ENCODE measurements at regions not wholly inside any gene's neighbourhood (a gene's known extent, or its start where the extent isn't known, plus 50 kb on each side); places are given as distances from the start of the nearest gene placed in this dataset.

DNA sequence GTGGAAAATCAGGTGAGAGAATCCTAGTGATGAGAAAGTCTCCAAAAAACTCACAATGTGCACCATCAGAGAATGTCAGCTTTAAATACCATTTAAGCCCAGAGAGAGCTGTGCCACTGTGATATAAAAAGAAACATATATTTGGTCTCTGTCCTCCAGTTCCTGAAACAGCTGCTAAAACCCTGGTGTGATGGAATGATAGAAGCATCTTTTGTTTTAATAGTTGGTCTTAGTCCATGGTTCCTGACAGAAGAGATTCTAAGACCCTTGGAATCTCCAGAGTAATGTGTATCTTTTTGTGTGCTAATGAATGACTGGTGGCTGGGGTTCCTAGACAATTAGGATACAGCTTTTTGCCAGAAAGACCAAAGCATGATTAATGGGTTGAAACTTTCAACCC lies 302.8 kb upstream of the B3GALT2 start:
- no peak for TF ChIP-seq TAF1 (IDR thresholded peaks at IDR 0.05; ENCODE audit: borderline replicate concordance, insufficient read depth, low read length)
- no peak for TF ChIP-seq SIN3A (IDR thresholded peaks at IDR 0.05; ENCODE audit: borderline replicate concordance, insufficient read depth, low read length)
- TF ChIP-seq FOXP2 (optimal IDR thresholded peaks at IDR 0.05; ENCODE audit: borderline replicate concordance, extremely low read depth, extremely low read length, insufficient read depth): no peak
- TF ChIP-seq, protein P1, sequence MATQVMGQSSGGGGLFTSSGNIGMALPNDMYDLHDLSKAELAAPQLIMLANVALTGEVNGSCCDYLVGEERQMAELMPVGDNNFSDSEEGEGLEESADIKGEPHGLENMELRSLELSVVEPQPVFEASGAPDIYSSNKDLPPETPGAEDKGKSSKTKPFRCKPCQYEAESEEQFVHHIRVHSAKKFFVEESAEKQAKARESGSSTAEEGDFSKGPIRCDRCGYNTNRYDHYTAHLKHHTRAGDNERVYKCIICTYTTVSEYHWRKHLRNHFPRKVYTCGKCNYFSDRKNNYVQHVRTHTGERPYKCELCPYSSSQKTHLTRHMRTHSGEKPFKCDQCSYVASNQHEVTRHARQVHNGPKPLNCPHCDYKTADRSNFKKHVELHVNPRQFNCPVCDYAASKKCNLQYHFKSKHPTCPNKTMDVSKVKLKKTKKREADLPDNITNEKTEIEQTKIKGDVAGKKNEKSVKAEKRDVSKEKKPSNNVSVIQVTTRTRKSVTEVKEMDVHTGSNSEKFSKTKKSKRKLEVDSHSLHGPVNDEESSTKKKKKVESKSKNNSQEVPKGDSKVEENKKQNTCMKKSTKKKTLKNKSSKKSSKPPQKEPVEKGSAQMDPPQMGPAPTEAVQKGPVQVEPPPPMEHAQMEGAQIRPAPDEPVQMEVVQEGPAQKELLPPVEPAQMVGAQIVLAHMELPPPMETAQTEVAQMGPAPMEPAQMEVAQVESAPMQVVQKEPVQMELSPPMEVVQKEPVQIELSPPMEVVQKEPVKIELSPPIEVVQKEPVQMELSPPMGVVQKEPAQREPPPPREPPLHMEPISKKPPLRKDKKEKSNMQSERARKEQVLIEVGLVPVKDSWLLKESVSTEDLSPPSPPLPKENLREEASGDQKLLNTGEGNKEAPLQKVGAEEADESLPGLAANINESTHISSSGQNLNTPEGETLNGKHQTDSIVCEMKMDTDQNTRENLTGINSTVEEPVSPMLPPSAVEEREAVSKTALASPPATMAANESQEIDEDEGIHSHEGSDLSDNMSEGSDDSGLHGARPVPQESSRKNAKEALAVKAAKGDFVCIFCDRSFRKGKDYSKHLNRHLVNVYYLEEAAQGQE (IDR thresholded peaks at IDR 0.05; ENCODE audit: insufficient read depth in 1 of 2, low read depth in 2 of 2, low read length in 2 of 2): no peak
- no peak for TF ChIP-seq POLR2AphosphoS5 (IDR thresholded peaks at IDR 0.05; ENCODE audit: low read depth, low read length)

DNA sequence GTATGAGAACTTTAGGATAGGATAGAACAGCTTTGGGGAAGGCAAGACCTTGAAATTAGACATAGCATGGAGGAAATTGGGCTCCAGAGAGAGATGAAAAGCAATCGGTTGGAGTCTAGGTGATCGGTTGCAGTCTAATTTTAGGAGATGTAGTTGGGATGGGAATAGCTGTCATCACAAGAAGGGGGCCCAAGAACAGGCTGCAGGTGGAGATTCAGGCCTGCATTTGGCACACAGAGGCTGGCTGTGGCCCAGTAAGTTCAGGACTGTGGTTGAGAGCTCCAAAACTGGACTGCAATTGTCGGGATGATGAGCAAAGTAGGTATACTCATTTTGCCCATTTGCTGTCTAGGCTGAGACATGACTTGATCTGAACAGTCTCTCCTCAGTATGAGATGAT lies 301.3 kb upstream of the B3GALT2 start:
- no peak for TF ChIP-seq SIN3A (IDR thresholded peaks at IDR 0.05; ENCODE audit: borderline replicate concordance, insufficient read depth, low read length)
- TF ChIP-seq, protein P1 (IDR thresholded peaks at IDR 0.05; ENCODE audit: insufficient read depth in 1 of 2, low read depth in 2 of 2, low read length in 2 of 2): no peak

DNA sequence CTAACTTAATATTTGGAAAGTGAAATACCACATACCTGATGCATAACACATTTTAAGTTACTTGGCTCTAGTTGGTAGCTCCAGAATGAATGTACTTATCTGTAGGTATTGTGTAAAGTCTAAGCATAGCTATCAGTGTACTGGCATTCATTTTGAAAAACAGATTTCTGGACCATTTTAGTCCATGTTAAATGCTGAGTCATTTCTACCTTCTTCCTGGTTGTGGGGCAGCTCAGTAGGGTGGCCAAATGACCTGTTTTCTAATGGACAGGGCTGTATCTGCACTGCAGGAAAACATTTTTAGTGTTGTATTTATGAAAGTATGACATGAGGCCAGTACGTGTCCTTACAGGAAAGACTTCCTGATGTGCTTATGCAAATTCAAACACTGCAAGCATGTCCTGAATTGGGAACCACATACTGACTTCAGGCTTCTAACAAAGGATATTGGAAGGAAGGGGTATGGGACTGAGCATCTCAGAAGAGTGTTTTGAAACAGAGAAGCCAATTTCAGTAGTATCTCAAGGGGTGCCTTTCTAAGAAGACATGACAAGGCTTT lies 300.3 kb upstream of the B3GALT2 start:
- TF ChIP-seq, protein P1 (IDR thresholded peaks at IDR 0.05; ENCODE audit: insufficient read depth in 1 of 2, low read depth in 2 of 2, low read length in 2 of 2): no peak
- TF ChIP-seq TAF1 (IDR thresholded peaks at IDR 0.05; ENCODE audit: borderline replicate concordance, insufficient read depth, low read length) (no peak), SIN3A (IDR thresholded peaks at IDR 0.05; ENCODE audit: borderline replicate concordance, insufficient read depth, low read length) (no peak), POLR2AphosphoS5 (IDR thresholded peaks at IDR 0.05; ENCODE audit: low read depth, low read length) (no peak)

DNA sequence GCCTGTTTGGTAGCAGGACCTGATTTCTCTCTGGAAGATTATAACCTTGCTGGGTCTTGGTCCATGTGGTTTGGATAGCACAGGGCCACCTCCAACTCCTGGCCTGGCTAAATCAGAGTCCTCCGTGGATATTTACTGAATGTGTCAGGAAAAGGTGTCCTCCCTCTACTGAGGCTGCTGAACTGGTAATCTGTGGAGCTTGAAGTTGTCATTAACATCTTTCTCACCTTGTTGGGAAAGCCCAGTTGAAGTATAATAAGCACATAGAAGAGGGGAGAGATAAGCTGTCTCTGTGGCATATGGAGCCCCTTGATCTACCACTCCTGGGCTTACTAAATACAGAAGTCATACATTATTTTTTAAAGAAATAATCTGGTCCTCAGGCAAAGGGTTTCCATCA lies 294.3 kb upstream of the B3GALT2 start:
- TF ChIP-seq SIN3A (IDR thresholded peaks at IDR 0.05; ENCODE audit: borderline replicate concordance, insufficient read depth, low read length) (no peak), TAF1 (IDR thresholded peaks at IDR 0.05; ENCODE audit: borderline replicate concordance, insufficient read depth, low read length) (no peak), FOXP2 (optimal IDR thresholded peaks at IDR 0.05; ENCODE audit: borderline replicate concordance, extremely low read depth, extremely low read length, insufficient read depth) (no peak), POLR2AphosphoS5 (IDR thresholded peaks at IDR 0.05; ENCODE audit: low read depth, low read length) (no peak)
- TF ChIP-seq, protein P1 (IDR thresholded peaks at IDR 0.05; ENCODE audit: insufficient read depth in 1 of 2, low read depth in 2 of 2, low read length in 2 of 2): no peak

DNA sequence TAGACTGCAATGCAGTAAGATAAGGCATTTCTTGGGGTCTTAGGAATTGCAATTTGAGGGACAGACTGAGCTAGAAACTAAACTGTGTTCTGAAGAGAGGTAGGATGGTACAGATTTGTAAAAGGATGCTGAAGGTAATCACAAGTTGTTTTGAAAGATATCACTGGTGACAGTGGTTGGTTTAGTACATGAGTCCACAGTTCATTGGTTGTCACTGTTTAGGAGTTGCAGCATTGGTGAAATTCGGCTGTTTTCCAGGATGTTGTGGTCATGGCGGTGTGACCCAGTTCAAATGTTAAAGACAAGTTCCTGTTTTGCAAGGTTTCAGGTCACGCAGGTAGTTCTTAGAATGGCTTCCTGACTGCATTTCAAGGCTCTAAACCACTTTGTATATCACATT lies 292.8 kb upstream of the B3GALT2 start:
- TF ChIP-seq POLR2AphosphoS5 (IDR thresholded peaks at IDR 0.05; ENCODE audit: low read depth, low read length) (no peak), FOXP2 (optimal IDR thresholded peaks at IDR 0.05; ENCODE audit: borderline replicate concordance, extremely low read depth, extremely low read length, insufficient read depth) (no peak), TAF1 (IDR thresholded peaks at IDR 0.05; ENCODE audit: borderline replicate concordance, insufficient read depth, low read length) (no peak), SIN3A (IDR thresholded peaks at IDR 0.05; ENCODE audit: borderline replicate concordance, insufficient read depth, low read length) (no peak)
- TF ChIP-seq, protein P1 (IDR thresholded peaks at IDR 0.05; ENCODE audit: insufficient read depth in 1 of 2, low read depth in 2 of 2, low read length in 2 of 2): no peak
